Erythroblast (primary cell): ENCODE measurements at regions not wholly inside any gene's neighbourhood (a gene's known extent, or its start where the extent isn't known, plus 50 kb on each side); places are given as distances from the start of the nearest gene placed in this dataset.
"Not testable (repeated sequence)": the region's sequence is repeated elsewhere in the genome, so short reads cannot be mapped to it uniquely, and the experiment has no call there.

ENCODE experiments used
- DNase-seq, 2 experiments: peaks; one replicate each; lab custom pipeline; 2025; lab: John Stamatoyannopoulos, UW
- GATA1 ChIP-seq: IDR thresholded peaks from 2 replicates; pipeline ENCODE4 v1.6.1; 2011; ENCODE audit warnings: low read depth, mild to moderate bottlenecking, control low read depth, low read length, moderate library complexity
- POLR2A ChIP-seq: IDR thresholded peaks from 2 replicates; pipeline ENCODE4 v1.6.1; 2011; ENCODE audit warnings: mild to moderate bottlenecking, low read length

GRCh38 chr13:50481936-50482335, 361.6 kb downstream of the DLEU7 start:
- TF ChIP-seq GATA1 (no peak), POLR2A (no peak)
- no peak for DNase-seq

GRCh38 chr13:50483416-50483815, 360.1 kb downstream of the DLEU7 start:
- no peak for TF ChIP-seq GATA1
- TF ChIP-seq POLR2A = no peak
- no peak for DNase-seq

DNA sequence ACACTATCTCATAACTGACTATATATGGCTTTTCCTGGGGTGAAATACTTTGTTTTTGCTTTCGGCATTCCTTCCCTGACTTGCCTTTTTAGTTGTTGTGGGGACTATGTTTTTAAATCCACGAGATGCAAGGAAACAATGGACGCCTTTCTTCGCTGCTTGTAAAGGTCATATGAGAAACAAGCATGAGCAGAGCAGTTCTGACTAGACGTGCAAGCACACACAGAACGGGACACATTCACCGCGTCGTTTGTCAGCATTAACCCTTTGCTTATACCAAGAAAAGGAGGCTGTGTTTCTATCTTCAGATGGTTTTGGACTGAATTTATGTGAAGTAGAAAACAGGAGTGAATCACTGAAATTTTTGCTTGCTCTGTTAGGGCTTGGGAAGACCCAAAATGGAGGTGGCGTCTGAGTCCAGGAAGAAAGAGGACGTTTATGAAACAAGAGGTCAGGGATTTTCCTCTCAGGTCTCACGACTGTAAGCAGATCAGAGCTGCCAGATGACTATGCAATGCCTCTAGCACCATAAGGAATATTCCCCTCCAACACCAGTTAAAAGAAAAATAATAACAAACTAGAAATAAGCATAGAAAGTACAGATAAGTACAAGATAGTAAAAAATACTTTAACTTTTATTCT, 358.9 kb downstream of the DLEU7 start:
- DNase-seq = no peak
- no peak for TF ChIP-seq GATA1
- no peak for TF ChIP-seq POLR2A

DNA sequence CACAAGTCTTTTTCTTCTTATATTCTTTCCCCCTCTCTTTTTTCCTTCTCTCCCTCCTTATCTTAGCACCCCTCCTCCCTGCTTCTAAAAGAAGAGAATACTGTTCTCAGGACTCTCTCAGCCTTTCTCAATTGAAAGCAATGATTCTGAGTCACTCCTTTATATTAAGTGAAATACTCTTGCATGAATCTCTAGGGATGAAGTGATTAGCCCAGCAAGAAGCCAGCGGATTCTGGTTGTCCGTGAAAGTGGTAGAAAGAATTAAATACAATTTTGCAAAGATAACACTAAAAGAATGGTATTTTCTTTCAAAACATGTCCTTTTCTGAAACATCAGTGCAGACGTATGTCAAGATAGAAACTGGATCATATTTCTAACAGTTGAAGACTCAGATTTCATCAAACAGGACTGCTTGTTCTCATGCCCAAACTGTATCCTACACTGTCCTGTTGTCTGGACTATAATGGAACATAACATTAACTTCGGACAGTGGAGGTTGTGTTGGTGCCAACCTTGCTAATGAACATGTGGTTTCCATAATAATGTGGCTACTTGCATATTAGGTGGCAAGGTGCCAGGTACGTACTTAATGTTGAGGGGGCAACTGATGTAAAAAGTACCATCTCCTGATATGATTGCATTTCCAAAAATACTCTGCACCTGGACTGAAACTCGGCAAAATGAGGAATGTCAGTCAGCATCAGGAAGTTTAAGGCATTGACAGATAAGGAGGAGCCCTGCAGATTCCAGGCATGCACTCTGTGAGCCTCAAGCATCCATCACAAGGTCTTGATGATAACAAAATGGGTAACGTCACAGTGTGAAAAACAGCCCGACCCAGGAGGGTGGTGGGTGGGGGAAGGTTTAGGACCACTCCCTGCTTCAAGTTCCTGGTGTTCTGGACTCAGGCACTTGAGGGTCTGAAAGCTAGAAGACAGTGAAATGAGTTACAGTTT, 357.2 kb downstream of the DLEU7 start:
- no peak for DNase-seq
- TF ChIP-seq POLR2A = no peak
- TF ChIP-seq GATA1 = no peak

DNA sequence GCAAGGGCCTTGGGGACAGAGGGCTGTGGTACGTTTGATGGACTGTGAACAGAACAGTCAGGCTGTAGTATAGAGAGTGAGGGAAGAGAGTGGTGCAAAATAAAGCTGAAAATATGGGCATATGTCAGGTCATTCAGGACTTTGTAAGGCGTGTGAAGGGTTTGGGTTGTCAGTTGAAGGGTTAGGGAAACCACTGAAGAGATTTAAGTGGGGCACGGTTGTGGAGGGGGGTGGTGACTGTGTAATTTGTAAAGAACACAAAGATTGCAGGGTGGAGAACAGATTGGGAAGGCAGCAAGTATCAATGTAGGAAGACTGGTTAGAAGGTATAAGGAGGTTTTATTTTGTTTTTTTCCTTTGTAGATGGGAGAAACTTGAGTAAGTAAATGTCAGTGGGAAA, 349.8 kb downstream of the DLEU7 start:
- TF ChIP-seq GATA1 = no peak
- no peak for TF ChIP-seq POLR2A
- no peak for DNase-seq

DNA sequence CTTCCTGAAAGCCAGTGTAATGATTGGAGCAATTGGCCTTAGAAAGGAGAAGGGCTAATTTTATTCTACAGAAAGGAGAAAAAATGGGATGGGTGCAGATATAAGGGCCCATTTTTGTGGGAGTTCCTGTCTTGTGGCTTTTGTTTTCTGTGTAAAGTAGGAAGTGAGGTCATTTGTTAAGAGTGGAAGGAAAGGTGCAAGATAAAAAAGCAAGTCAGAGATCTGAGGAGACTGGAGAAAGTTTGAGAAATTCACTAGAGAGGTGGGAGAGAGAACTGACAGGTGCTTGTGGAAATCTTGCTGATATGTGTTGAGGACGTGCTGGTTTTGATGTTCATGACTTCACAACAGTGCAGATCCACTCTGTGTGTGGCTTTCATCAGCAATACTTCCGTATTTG, 349.4 kb downstream of the DLEU7 start:
- TF ChIP-seq POLR2A (no peak), GATA1 (no peak)
- no peak for DNase-seq

- not testable (repeated sequence) for DNase-seq
These were observed 340.3 kb downstream of the DLEU7 start for GRCh38 chr13:50503212-50503611.

- no peak for TF ChIP-seq POLR2A
- TF ChIP-seq GATA1 = no peak
- no peak for DNase-seq
These were observed 334.3 kb downstream of the DLEU7 start for GRCh38 chr13:50509167-50509566.

DNA sequence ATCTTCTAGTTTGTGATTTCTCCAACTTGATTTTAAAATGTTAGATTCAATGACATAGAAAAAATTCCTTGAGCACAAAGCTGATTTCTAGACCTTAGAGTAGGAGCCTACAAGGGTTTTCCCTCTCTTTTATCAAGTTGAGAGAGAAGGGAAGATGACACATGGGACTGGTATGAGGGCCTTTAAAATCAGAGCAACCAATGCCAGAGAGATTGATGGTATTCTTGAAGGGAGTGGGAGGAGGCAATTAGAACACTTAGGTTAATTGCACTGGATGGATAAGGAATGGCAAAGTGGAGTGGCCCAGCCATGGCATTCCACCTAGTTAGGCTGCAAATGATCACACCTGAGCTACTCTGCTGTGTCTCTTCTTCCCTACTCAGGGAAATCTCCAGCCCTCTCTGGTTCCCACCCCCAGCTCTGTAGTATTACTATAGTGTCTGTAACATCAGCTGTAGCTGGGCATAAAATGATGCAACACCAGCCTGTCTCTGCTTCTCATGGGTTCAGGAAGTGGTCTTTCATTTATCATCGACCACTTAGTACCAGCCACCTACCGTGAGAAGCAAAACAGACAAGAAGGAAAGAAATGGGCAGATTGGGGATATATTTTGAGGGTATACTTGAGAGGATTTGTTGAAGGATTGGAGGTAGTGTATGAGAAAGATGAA, 333.6 kb downstream of the DLEU7 start:
- DNase-seq = no peak

DNA sequence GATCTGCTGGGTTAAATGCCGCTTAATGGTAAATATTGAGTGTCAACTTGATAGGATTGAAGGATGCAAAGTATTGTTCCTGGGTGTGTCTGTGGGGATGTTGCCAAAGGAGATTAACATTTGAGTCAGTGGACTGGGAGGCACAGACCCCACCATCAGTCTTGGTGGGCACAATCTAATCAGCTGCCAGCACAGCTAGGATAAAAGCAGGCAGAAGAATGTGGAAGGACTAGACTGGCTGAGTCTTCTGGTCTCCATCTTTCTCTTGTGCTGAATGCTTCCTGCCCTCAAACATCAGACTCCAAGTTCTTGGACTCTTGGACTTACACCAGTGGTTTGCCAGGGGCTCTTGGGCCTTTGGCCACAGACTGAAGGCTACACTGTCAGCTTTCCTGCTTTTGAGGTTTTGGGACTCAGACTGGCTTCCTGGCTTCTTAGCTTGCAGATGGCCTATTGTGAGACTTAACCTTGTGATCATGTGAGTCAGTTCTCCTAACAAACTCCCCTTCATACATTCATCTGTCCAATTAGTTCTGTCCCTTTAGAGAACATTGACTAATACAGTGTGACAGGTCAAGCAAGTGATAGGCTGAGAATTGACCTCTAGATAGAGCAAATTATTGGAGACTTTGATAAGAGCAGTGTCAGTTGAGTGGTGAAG, 332.5 kb downstream of the DLEU7 start:
- not testable (repeated sequence) for DNase-seq

More for the DNA sequence above, 333.6 kb downstream of the DLEU7 start:
- TF ChIP-seq GATA1 (no peak), POLR2A (no peak)

DNA sequence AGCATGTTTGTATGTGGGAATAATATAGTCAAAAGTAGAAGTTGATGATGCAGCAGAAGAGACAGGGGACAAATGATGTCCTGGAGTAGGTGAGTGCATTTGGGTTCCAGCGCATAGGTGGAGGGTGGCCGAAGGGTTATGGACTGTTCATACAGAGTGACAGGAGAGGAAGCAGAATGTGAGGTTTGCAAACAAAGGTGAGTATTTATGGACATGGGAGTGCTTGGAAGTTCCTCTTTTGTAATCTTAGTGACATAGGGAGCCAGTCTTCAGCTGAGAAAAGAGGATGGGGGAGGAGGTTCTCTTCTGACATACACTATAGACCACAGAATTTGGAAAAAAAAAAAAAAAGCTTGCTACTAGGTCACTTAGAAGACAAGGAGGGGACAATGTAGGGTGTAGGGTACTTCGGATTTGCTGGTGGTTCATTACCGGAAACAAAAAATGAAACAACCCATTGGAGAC, 331.6 kb downstream of the DLEU7 start:
- no peak for TF ChIP-seq GATA1
- peak in 1 of 2 experiments; percentile 28 for DNase-seq

DNA sequence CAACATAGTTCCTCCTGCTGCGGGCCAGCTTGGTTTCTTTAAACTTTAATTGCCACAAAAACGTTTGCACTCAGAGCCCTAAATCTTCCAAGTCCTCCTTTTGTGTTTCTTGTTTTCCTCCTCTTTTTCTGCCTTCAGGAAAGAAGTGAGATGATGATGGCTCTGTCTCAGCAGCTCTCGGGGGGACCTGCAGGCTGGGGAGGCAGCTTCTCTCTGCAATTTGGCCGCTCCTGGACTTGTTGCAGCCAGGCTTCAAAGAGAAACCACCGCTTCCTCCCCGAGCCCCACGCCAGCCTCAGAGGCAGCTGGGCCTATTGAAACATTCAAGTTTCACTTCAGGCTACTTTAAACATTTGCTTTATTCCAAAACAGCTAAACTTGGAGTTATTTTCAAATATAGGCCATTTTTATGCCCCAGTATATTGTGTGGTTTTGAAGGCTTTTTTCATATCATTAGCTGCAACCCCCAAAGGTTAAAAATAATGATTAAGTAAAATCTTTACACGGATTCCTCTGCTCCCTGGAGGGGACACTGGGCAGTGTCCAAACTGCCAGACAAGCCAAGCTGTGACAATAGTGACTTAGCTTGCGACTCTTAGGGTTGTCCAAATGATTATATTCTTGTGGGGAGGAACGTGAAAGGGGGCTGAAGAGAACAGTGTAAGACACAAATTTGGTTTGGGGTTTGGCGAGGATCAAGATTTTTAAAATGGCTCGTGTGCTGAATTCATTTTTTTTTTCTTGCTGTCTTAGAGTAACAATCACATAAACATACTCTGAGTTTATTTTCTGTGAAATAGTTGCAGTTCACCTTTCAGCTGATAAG, 330.8 kb downstream of the DLEU7 start:
- peak; percentile 49 to 54 for DNase-seq
- TF ChIP-seq POLR2A = no peak
